ENCODE measurements at regions not wholly inside any gene's neighbourhood (a gene's known extent, or its start where the extent isn't known, plus 50 kb on each side); places are given as distances from the start of the nearest gene placed in this dataset.
"Not testable (repeated sequence)": the region's sequence is repeated elsewhere in the genome, so short reads cannot be mapped to it uniquely, and the experiment has no call there.

- no peak overlapping the region for H3K4me3 ChIP-seq
- intact Hi-C loops (cut with DNase I; ENCODE audit: low total_unique reads) (no loop called here), in situ Hi-C loops (cut with MboI; ENCODE audit: low pct_ligation_motif_present in 1 of 4, low pct_unique_long_range_greater_than_20kb in 1 of 4, low sequenced_read_pairs in 3 of 4) (no loop called here)
- 57 to 76% methylated on average over 1 to 2 of the region's 2 CpGs for WGBS, 2 donors (ENCODE audit: low coverage in 1 of 2)
- H3K9me3 ChIP-seq: no peaks in the 10 kb centered on the region
- no peak for DNase-seq
- H3K36me3 ChIP-seq: no peaks in the 10 kb centered on the region
- TF ChIP-seq POLR2AphosphoS5 (IDR thresholded peaks at IDR 0.05): no peak
- TF ChIP-seq EP300 (IDR thresholded peaks at IDR 0.05; ENCODE audit: low read depth): no peak
- TF ChIP-seq, protein P1, sequence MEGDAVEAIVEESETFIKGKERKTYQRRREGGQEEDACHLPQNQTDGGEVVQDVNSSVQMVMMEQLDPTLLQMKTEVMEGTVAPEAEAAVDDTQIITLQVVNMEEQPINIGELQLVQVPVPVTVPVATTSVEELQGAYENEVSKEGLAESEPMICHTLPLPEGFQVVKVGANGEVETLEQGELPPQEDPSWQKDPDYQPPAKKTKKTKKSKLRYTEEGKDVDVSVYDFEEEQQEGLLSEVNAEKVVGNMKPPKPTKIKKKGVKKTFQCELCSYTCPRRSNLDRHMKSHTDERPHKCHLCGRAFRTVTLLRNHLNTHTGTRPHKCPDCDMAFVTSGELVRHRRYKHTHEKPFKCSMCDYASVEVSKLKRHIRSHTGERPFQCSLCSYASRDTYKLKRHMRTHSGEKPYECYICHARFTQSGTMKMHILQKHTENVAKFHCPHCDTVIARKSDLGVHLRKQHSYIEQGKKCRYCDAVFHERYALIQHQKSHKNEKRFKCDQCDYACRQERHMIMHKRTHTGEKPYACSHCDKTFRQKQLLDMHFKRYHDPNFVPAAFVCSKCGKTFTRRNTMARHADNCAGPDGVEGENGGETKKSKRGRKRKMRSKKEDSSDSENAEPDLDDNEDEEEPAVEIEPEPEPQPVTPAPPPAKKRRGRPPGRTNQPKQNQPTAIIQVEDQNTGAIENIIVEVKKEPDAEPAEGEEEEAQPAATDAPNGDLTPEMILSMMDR (IDR thresholded peaks at IDR 0.05): no peak
- no peak for TF ChIP-seq POLR2A (IDR thresholded peaks at IDR 0.05)
- no peaks in the 10 kb centered on the region for H3K4me1 ChIP-seq
- H3K27me3 ChIP-seq: no peaks in the 10 kb centered on the region
- no peak overlapping the region for H3K27ac ChIP-seq
Observed at GRCh38 chr13:21256891-21257290, 80.4 kb downstream of the MRPL57 start.

DNA sequence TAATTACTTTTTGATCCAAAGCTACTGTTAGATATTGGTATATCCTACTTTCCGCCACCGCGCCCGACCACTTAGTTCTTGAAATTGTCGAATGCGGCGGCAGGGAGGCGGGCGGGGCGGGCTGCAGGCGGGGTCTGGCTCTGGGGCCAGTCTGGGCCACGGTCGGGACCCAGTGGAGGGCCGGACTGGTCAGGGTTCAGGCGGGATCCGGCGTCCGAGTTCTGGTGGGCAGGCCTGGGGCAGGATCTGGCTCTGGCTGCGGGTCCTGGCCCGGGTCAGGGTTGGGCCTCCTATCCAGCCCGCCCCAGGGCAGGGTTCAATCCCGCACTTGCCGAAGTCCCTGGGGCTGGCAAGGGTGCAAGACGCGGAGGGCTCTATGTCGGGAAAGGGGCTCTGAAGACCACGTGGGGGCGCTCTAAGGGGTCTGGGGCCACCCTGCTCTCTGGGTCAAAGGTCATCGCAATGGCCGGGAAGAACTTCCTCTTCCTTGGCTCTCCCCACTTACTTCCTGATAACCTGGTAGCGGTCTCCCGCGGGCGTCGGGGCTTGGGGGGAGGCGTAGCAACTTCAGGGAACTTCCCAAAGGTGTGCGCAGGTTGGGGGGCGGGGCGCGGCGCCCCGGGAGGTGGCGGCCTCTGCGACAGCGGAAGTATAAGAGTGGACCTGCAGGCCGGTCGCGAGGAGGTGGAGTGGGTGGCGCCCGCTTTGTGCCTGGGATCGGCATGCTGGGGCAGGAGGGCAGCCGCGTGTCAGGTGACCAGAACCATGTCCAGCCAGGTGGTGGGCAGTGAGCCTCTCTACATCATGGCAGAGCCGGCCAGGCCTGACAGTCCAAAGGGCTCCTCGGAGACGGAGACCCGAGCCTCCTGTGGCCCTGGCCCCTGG is 83.4 kb downstream of the MRPL57 start:
- Histone ChIP-seq H3K4me3 (no peak overlapping the region), H3K9me3 (no peaks in the 10 kb centered on the region), H3K36me3 (no peaks in the 10 kb centered on the region), H3K27me3 (no peaks in the 10 kb centered on the region), H3K27ac (no peak overlapping the region), H3K4me1 (no peaks in the 10 kb centered on the region)
- in situ Hi-C loops (cut with MboI; ENCODE audit: low pct_ligation_motif_present in 1 of 4, low pct_unique_long_range_greater_than_20kb in 1 of 4, low sequenced_read_pairs in 3 of 4) (no loop called here), intact Hi-C loops (cut with DNase I; ENCODE audit: low total_unique reads) (no loop called here)
- TF ChIP-seq POLR2AphosphoS5 (IDR thresholded peaks at IDR 0.05): no peak
- no peak for TF ChIP-seq POLR2A (IDR thresholded peaks at IDR 0.05)
- TF ChIP-seq, protein P1 (IDR thresholded peaks at IDR 0.05): no peak
- TF ChIP-seq EP300 (IDR thresholded peaks at IDR 0.05; ENCODE audit: low read depth): no peak
- WGBS, 2 donors (ENCODE audit: low coverage in 1 of 2): 97 to 100% methylated on average over 2 to 56 of the region's 57 CpGs
- DNase-seq: no peak

DNA sequence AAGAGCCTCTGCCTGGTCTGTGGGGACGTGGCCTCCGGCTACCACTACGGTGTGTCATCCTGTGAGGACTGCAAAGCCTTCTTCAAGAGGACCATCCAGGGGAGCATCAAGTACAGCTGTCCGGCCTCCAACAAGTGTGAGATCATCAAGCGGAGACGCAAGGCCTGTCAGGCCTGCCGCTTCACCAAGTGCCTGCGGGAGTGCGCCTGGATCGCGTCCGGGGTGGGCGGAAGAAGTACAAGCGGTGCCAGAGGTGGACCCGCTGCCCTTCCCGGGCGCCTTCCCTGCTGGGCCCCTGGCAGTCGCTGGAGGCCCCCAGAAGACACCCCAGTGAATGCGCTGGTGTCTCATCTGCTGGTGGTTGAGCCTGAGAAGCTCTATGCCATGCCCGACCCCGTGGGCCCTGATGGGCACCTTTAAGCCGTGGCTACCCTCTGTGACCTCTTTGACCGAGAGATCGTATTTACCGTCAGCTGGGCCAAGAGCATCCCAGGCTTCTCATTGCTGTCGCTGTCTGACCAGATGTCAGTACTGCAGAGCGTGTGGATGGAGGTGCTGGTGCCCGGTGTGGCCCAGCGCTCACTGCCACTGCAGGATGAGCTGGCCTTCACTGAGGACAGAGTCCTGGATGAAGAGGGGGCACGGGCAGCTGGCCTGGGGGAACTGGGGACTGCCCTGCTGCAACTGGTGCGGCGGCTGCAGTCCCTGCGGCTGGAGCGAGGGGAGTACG is 84.3 kb downstream of the MRPL57 start:
- H3K27me3 ChIP-seq; H3K4me3 ChIP-seq; H3K4me1 ChIP-seq; in situ Hi-C loops (cut with MboI; ENCODE audit: low pct_ligation_motif_present in 1 of 4, low pct_unique_long_range_greater_than_20kb in 1 of 4, low sequenced_read_pairs in 3 of 4); H3K36me3 ChIP-seq; H3K27ac ChIP-seq; H3K9me3 ChIP-seq; DNase-seq; intact Hi-C loops (cut with DNase I; ENCODE audit: low total_unique reads): not testable (repeated sequence)
- 92% methylated on average over 33 of the region's 35 CpGs; no CpG with 5 or more reads in 1 of the 2 donors for WGBS, 2 donors (ENCODE audit: low coverage in 1 of 2)

GRCh38 chr13:21261487-21262216 is 85.2 kb downstream of the MRPL57 start:
- in situ Hi-C loops (cut with MboI; ENCODE audit: low pct_ligation_motif_present in 1 of 4, low pct_unique_long_range_greater_than_20kb in 1 of 4, low sequenced_read_pairs in 3 of 4); DNase-seq; H3K4me3 ChIP-seq; H3K27ac ChIP-seq; H3K27me3 ChIP-seq; H3K4me1 ChIP-seq; H3K9me3 ChIP-seq; intact Hi-C loops (cut with DNase I; ENCODE audit: low total_unique reads); H3K36me3 ChIP-seq: not testable (repeated sequence)
- WGBS, 2 donors (ENCODE audit: low coverage in 1 of 2): 65% methylated on average over 2 of the region's 9 CpGs; no CpG with 5 or more reads in 1 of the 2 donors

DNA sequence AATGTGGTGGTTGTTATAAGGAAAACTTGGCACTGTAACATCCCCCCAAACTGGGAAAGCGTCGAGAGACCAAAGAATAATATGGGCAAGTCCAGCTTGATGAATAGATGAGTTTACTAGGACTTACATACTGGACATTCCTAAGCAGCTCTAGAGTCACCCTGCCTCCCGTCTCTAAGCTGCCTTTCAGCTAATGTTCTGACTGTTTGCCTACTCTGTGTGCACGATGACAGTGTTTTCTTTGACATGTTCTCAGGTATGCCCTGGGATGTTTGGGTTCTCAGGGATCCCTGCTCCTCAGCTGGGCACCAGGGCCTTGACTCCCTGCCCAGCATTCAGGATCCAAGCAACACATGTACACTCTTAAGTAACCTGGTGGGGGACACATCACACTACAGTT is 87.5 kb downstream of the MRPL57 start:
- H3K36me3 ChIP-seq; H3K27me3 ChIP-seq; DNase-seq; intact Hi-C loops (cut with DNase I; ENCODE audit: low total_unique reads); H3K27ac ChIP-seq; H3K4me3 ChIP-seq; H3K4me1 ChIP-seq; H3K9me3 ChIP-seq; in situ Hi-C loops (cut with MboI; ENCODE audit: low pct_ligation_motif_present in 1 of 4, low pct_unique_long_range_greater_than_20kb in 1 of 4, low sequenced_read_pairs in 3 of 4): not testable (repeated sequence)
- 75 to 85% methylated on average over 2 to 3 of the region's 4 CpGs for WGBS, 2 donors (ENCODE audit: low coverage in 1 of 2)

- H3K27me3 ChIP-seq; H3K4me1 ChIP-seq; H3K9me3 ChIP-seq; in situ Hi-C loops (cut with MboI; ENCODE audit: low pct_ligation_motif_present in 1 of 4, low pct_unique_long_range_greater_than_20kb in 1 of 4, low sequenced_read_pairs in 3 of 4); H3K27ac ChIP-seq; DNase-seq; intact Hi-C loops (cut with DNase I; ENCODE audit: low total_unique reads); H3K36me3 ChIP-seq; H3K4me3 ChIP-seq: not testable (repeated sequence)
- WGBS, 2 donors (ENCODE audit: low coverage in 1 of 2): 8 to 18% methylated on average over 1 of the region's 1 CpG
Observed at GRCh38 chr13:21268485-21268884, 92.0 kb downstream of the MRPL57 start.

DNA sequence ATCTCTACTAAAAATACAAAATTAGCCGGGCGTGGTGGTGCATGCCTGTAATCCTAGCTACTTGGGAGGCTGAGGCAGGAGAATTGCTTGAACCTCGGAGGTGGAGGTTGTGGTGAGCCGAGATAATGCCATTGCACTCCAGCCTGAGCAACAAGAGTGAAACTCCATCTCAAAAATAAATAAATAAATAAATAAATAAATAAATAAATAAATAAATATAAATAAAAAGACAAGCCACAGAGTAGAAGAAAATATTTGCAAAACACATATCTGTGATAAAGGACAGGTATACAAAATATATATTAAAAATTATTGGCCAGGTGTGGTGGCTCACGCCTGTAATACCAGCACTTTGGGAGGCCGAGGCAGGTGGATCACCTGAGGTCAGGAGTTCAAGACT is 96.0 kb downstream of the MRPL57 start:
- 89 to 92% methylated on average over 5 to 6 of the region's 6 CpGs for WGBS, 2 donors (ENCODE audit: low coverage in 1 of 2)
- H3K36me3 ChIP-seq; H3K9me3 ChIP-seq; intact Hi-C loops (cut with DNase I; ENCODE audit: low total_unique reads); H3K4me1 ChIP-seq; H3K4me3 ChIP-seq; DNase-seq; H3K27ac ChIP-seq; H3K27me3 ChIP-seq: not testable (repeated sequence)
- in situ Hi-C loops (cut with MboI; ENCODE audit: low pct_ligation_motif_present in 1 of 4, low pct_unique_long_range_greater_than_20kb in 1 of 4, low sequenced_read_pairs in 3 of 4): loop anchor here in 3 of 4 donors (5.0 to 10.0 kb wide), 2 partner anchors 1725 to 1728 kb away; no protein-coding TSS in a partner anchor

DNA sequence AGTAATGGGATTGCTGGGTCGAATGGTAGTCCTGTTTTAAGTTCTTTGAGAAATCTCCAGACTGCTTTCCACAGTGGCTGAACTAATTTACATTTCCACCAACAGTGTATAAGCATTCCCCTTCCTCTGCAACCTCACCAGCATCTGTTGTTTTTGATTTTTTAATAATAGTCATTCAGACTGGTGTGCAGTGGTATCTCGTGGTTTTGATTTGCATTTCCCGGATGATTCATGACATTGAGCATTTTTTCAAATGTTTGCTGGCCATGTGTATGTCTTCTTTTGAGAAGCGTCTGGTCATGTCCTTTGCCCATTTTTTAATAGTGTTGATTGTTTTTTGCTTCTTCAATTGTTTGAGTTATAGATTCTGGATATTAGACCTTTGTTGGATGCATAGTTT is 98.0 kb downstream of the MRPL57 start:
- H3K4me3 ChIP-seq; H3K4me1 ChIP-seq; intact Hi-C loops (cut with DNase I; ENCODE audit: low total_unique reads); DNase-seq; H3K27me3 ChIP-seq; H3K9me3 ChIP-seq; H3K27ac ChIP-seq; H3K36me3 ChIP-seq: not testable (repeated sequence)
- in situ Hi-C loops (cut with MboI; ENCODE audit: low pct_ligation_motif_present in 1 of 4, low pct_unique_long_range_greater_than_20kb in 1 of 4, low sequenced_read_pairs in 3 of 4): loop anchor here in 3 of 4 donors (5.0 to 10.0 kb wide), 2 partner anchors 1727 to 1730 kb away; no protein-coding TSS in a partner anchor
- WGBS, 2 donors (ENCODE audit: low coverage in 1 of 2): 64 to 87% methylated on average over 4 of the region's 4 CpGs
